Karpas-422 (cell line): ENCODE measurements at regions not wholly inside any gene's neighbourhood (a gene's known extent, or its start where the extent isn't known, plus 50 kb on each side); places are given as distances from the start of the nearest gene placed in this dataset.

ENCODE experiments used
- DNase-seq: peaks from one replicate; pipeline ENCODE4 v3.0.0-alpha.2; 2015
- H2AFZ ChIP-seq: fragments of 200-600 bp; sonication (generic); 2 replicates; pipeline ENCODE4 v1.6.1; 2014; ENCODE audit warnings: antibody characterized with exemption, low read length, mixed read lengths
- H3K27ac ChIP-seq: fragments of 200-600 bp; sonication (generic); 2 replicates; pipeline ENCODE4 v1.5.1; 2014; ENCODE audit warnings: mild to moderate bottlenecking, low read length, moderate library complexity
- H3K27me3 ChIP-seq: fragments of 200-600 bp; sonication (generic); 2 replicates; pipeline ENCODE4 v1.6.1; 2014; ENCODE audit warnings: low read length, mixed read lengths
- H3K36me3 ChIP-seq: fragments of 200-600 bp; sonication (generic); 2 replicates; pipeline ENCODE4 v1.6.1; 2014; ENCODE audit warnings: low read length, mixed read lengths; ENCODE audit not compliant: insufficient read depth
- H3K4me1 ChIP-seq: fragments of 200-600 bp; sonication (generic); 2 replicates; pipeline ENCODE4 v1.6.1; 2014; ENCODE audit warnings: mild to moderate bottlenecking, low read length, mixed read lengths
- H3K4me2 ChIP-seq: fragments of 200-600 bp; sonication (generic); 2 replicates; pipeline ENCODE4 v1.6.1; 2014; ENCODE audit warnings: low read length, low read depth, mild to moderate bottlenecking; ENCODE audit not compliant: poor library complexity, severe bottlenecking
- H3K4me3 ChIP-seq: fragments of 200-600 bp; sonication (generic); 2 replicates; pipeline ENCODE4 v1.5.1; 2014; ENCODE audit warnings: mild to moderate bottlenecking, antibody characterized with exemption, low read length, mixed read lengths
- H3K79me2 ChIP-seq: fragments of 200-600 bp; sonication (generic); 2 replicates; pipeline ENCODE4 v1.6.1; 2014; ENCODE audit warnings: mild to moderate bottlenecking, low read length, mixed read lengths
- H3K9ac ChIP-seq: fragments of 200-600 bp; sonication (generic); 2 replicates; pipeline ENCODE4 v1.6.0; 2014; ENCODE audit warnings: low read length
- H3K9me2 ChIP-seq: fragments of 200-600 bp; sonication (generic), shearing (Covaris generic); replicated peaks from 2 replicates; pipeline ENCODE4 v1.6.0; 2014; ENCODE audit warnings: mild to moderate bottlenecking, low read length, moderate library complexity; ENCODE audit not compliant: insufficient read depth
- H3K9me3 ChIP-seq: fragments of 300-700, 200-600 bp; sonication (generic); 2 replicates; pipeline ENCODE4 v1.6.1; 2014; ENCODE audit warnings: low read length, mixed read lengths
- H4K20me1 ChIP-seq: fragments of 200-600 bp; sonication (generic); 2 replicates; pipeline ENCODE4 v1.6.1; 2014; ENCODE audit warnings: mild to moderate bottlenecking, antibody characterized with exemption, low read length, low read depth; ENCODE audit not compliant: insufficient read depth

- no peak overlapping the region for H3K27ac ChIP-seq
- no peaks in the 10 kb centered on the region for H3K36me3 ChIP-seq
- H3K79me2 ChIP-seq, result no peaks in the 10 kb centered on the region
- no peaks in the 10 kb centered on the region for H3K9me3 ChIP-seq
- H3K4me1 ChIP-seq, result no peaks in the 10 kb centered on the region
- H3K9ac ChIP-seq, result no peak overlapping the region
- H3K27me3 ChIP-seq, result no peaks in the 10 kb centered on the region
- H3K4me2 ChIP-seq, result no peak overlapping the region
- no peak overlapping the region for H2AFZ ChIP-seq
- DNase-seq, result no peak
- H3K4me3 ChIP-seq, result no peak overlapping the region
- H3K9me2 ChIP-seq, result no peaks in the 10 kb centered on the region
- H4K20me1 ChIP-seq, result no peaks in the 10 kb centered on the region
Measured at GRCh38 chr12:18851271-18851670, 113.4 kb downstream of the CAPZA3 start.

DNA sequence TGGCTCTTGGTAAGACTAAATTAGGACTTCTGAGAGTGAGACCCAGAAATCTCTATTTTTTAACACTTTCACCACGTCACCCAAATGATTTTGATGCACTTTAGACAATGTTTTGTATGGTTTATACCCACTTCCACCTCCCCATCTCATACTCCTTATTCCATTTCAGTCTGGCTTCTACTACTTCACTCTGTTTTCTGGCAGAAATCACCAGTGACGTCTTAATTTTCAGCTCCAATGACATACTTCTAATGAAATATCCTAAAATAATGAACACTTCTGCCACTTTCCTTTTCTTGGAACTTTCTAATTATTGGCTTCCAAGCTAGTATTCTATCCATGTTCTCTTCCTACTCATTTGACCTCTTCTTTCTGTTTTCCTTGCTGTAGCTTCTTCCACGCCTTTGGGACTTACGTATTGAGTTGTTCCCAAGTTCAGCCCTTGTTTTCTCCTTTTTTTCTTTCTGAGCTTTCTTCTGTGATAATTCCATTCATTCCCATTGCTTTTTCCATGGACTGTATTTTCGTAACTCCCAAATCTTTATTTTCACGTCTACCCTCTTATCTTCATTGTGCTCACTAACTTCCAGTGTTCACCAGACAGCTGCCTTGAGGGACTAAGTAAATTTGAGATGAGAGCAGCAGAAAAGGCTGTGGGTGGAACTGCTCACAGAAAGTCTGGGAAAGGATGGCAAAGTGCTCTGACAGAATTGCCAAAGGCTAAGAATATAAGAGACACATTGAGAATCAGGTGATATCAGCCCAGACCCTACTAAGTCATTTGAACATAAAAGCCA lies 115.8 kb downstream of the CAPZA3 start:
- no peak overlapping the region for H3K27ac ChIP-seq
- H4K20me1 ChIP-seq, result no peaks in the 10 kb centered on the region
- H3K79me2 ChIP-seq, result no peaks in the 10 kb centered on the region
- H3K4me2 ChIP-seq, result no peak overlapping the region
- H3K4me3 ChIP-seq, result no peak overlapping the region
- no peaks in the 10 kb centered on the region for H3K36me3 ChIP-seq
- H3K27me3 ChIP-seq, result no peaks in the 10 kb centered on the region
- no peak overlapping the region for H2AFZ ChIP-seq
- H3K9me3 ChIP-seq, result no peaks in the 10 kb centered on the region
- H3K9ac ChIP-seq, result no peak overlapping the region
- H3K4me1 ChIP-seq, result no peaks in the 10 kb centered on the region
- no peak for DNase-seq
- no peaks in the 10 kb centered on the region for H3K9me2 ChIP-seq

DNA sequence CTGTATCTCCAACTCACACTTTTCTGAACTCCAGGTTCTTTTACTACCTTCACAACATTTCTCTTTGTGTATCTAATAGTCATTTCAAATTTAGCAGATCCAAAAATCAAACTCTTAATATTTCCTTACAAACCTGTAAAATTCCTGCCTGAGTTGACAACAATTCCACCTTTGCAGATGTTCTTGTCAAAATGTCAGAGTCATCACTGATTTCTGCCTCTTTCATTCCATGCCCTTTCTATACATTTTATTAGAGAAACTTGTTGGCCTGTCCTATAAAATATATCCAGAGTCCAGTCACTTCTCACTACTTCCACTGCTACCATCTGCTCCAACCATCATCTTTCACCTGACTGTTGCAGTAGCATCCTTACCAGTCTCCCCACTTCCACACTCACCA lies 119.7 kb downstream of the CAPZA3 start:
- H3K27me3 ChIP-seq, result no peaks in the 10 kb centered on the region
- H3K9ac ChIP-seq, result no peak overlapping the region
- H3K9me3 ChIP-seq, result no peaks in the 10 kb centered on the region
- no peaks in the 10 kb centered on the region for H3K4me1 ChIP-seq
- no peaks in the 10 kb centered on the region for H3K9me2 ChIP-seq
- no peak overlapping the region for H3K4me3 ChIP-seq
- H2AFZ ChIP-seq, result no peak overlapping the region
- H4K20me1 ChIP-seq, result no peaks in the 10 kb centered on the region
- H3K36me3 ChIP-seq, result no peaks in the 10 kb centered on the region
- DNase-seq, result no peak
- no peak overlapping the region for H3K27ac ChIP-seq
- no peak overlapping the region for H3K4me2 ChIP-seq
- H3K79me2 ChIP-seq, result no peaks in the 10 kb centered on the region

GRCh38 chr12:18859400-18859799 lies 121.5 kb downstream of the CAPZA3 start:
- no peaks in the 10 kb centered on the region for H3K36me3 ChIP-seq
- H2AFZ ChIP-seq, result no peak overlapping the region
- no peaks in the 10 kb centered on the region for H3K9me3 ChIP-seq
- no peak overlapping the region for H3K9ac ChIP-seq
- H4K20me1 ChIP-seq, result no peaks in the 10 kb centered on the region
- H3K79me2 ChIP-seq, result no peaks in the 10 kb centered on the region
- no peak overlapping the region for H3K4me2 ChIP-seq
- no peak for DNase-seq
- H3K4me3 ChIP-seq, result no peak overlapping the region
- no peaks in the 10 kb centered on the region for H3K27me3 ChIP-seq
- no peak overlapping the region for H3K27ac ChIP-seq
- no peaks in the 10 kb centered on the region for H3K4me1 ChIP-seq
- H3K9me2 ChIP-seq, result no peaks in the 10 kb centered on the region

- H3K4me3 ChIP-seq, result no peak overlapping the region
- no peaks in the 10 kb centered on the region for H3K9me2 ChIP-seq
- no peak overlapping the region for H3K4me2 ChIP-seq
- no peaks in the 10 kb centered on the region for H3K27me3 ChIP-seq
- H3K27ac ChIP-seq, result no peak overlapping the region
- H4K20me1 ChIP-seq, result no peaks in the 10 kb centered on the region
- no peaks in the 10 kb centered on the region for H3K9me3 ChIP-seq
- no peak overlapping the region for H2AFZ ChIP-seq
- no peaks in the 10 kb centered on the region for H3K79me2 ChIP-seq
- H3K36me3 ChIP-seq, result no peaks in the 10 kb centered on the region
- H3K4me1 ChIP-seq, result no peaks in the 10 kb centered on the region
- DNase-seq, result peak; percentile 79
- no peak overlapping the region for H3K9ac ChIP-seq
Measured at GRCh38 chr12:18861287-18861858, 123.5 kb downstream of the CAPZA3 start.

GRCh38 chr12:18863769-18864500 lies 126.0 kb downstream of the CAPZA3 start:
- H4K20me1 ChIP-seq, result no peaks in the 10 kb centered on the region

DNA sequence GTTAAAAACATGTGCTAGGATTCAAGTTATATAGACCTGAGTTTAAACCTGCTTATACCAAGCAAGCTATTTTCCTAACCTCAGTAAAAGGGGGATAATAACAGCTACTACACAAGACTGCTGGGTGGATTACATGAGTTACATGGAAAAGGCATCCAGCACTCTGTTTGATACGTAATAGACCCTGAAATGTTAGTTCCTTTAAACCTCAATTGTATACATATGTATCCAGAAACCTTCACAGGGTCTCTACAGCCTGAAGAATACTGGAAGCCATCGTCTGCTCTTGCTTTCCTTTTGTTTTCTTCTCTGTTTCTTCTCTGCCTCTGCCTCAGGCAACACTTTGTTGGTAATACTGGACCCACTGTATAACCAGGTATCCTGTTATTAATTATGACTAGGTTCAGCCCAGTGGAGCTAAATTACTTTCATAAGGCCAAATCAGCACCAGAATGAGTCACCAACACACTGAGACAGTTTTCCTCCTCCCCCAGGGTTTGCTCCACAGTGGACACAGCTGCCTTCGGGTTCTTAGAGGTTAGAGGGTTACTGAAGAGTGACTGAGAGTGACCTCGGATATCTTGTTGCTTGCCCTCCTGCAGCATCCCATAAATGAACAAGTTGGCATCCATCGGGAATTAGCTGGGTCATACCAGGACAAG lies 127.1 kb downstream of the CAPZA3 start:
- Histone ChIP-seq H3K36me3 (no peaks in the 10 kb centered on the region), H3K27ac (no peak overlapping the region), H3K9ac (no peak overlapping the region), H3K79me2 (no peaks in the 10 kb centered on the region), H3K4me3 (no peak overlapping the region), H3K9me2 (no peaks in the 10 kb centered on the region), H3K4me1 (no peaks in the 10 kb centered on the region), H4K20me1 (no peaks in the 10 kb centered on the region), H3K4me2 (no peak overlapping the region), H3K9me3 (no peaks in the 10 kb centered on the region), H3K27me3 (no peaks in the 10 kb centered on the region), H2AFZ (no peak overlapping the region)
- no peak for DNase-seq

More at GRCh38 chr12:18863769-18864500, 126.0 kb downstream of the CAPZA3 start:
- Histone ChIP-seq H3K4me1 (no peaks in the 10 kb centered on the region), H3K27me3 (no peaks in the 10 kb centered on the region), H3K9me2 (no peaks in the 10 kb centered on the region), H3K4me3 (no peak overlapping the region), H3K4me2 (no peak overlapping the region), H2AFZ (no peak overlapping the region), H3K36me3 (no peaks in the 10 kb centered on the region), H3K9me3 (no peaks in the 10 kb centered on the region), H3K9ac (no peak overlapping the region), H3K79me2 (no peaks in the 10 kb centered on the region), H3K27ac (no peak overlapping the region)
- DNase-seq, result no peak

DNA sequence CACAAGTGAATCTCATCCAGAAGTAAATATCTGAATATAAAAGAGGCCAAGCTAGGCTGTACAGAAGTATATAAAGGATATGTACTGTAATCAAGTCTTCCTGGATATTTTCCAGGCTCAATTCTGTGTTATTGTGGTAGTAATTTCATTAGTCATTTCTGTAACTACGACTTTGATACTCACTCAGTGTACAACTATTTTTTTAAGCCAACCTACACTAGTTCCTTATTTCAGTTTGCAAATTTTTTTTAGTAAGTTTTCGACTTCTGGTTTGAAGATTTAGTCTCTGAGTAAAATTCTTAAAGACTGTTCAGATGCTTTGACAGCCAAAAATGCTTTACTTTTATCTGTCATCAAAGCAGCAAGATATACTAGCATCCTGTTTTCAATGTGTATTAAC lies 130.8 kb downstream of the CAPZA3 start:
- H3K36me3 ChIP-seq, result no peaks in the 10 kb centered on the region
- no peak overlapping the region for H3K4me2 ChIP-seq
- no peak overlapping the region for H2AFZ ChIP-seq
- H3K9me2 ChIP-seq, result no peaks in the 10 kb centered on the region
- no peaks in the 10 kb centered on the region for H3K27me3 ChIP-seq
- H3K79me2 ChIP-seq, result no peaks in the 10 kb centered on the region
- H3K27ac ChIP-seq, result no peak overlapping the region
- H3K9ac ChIP-seq, result no peak overlapping the region
- DNase-seq, result no peak
- H3K9me3 ChIP-seq, result no peaks in the 10 kb centered on the region
- H3K4me3 ChIP-seq, result no peak overlapping the region
- H4K20me1 ChIP-seq, result no peaks in the 10 kb centered on the region
- no peaks in the 10 kb centered on the region for H3K4me1 ChIP-seq
